AG04450 (cell line): ENCODE measurements at regions not wholly inside any gene's neighbourhood (a gene's known extent, or its start where the extent isn't known, plus 50 kb on each side); places are given as distances from the start of the nearest gene placed in this dataset.

ENCODE experiments used
- CTCF ChIA-PET: fragments of 300-600, 350-600 bp; formaldehyde crosslinking; extraction: SDS; loops from one replicate; lab custom pipeline; 2022; ENCODE audit warnings: antibody characterized with exemption, inconsistent platforms; lab: Charles Lee
- POLR2A ChIA-PET: fragments of 350-600 bp; formaldehyde crosslinking; extraction: SDS; loops from one replicate; lab custom pipeline; 2021; ENCODE audit warnings: antibody characterized with exemption, inconsistent platforms; lab: Yijun Ruan, JAX
- DNase-seq: peaks from one replicate; pipeline ENCODE4 v3.0.0-alpha.2; 2011; ENCODE audit warnings: low read depth, low spot score
- H3K27ac ChIP-seq: one replicate; pipeline ENCODE4 v1.5.1; 2012; ENCODE audit warnings: low read depth, low read length, control low read depth
- H3K27me3 ChIP-seq: one replicate; pipeline ENCODE4 v1.6.0; 2012; ENCODE audit warnings: low read length; ENCODE audit not compliant: control insufficient read depth, insufficient read depth
- H3K4me3 ChIP-seq: 2 replicates; pipeline ENCODE4 v1.5.1; 2011; ENCODE audit warnings: mild to moderate bottlenecking, low read depth, low read length, control low read depth
- H3K9me3 ChIP-seq: 2 replicates; pipeline ENCODE4 v1.5.1; 2012; ENCODE audit warnings: low read length; ENCODE audit not compliant: control insufficient read depth, insufficient read depth
- CTCF ChIP-seq: IDR thresholded peaks from 2 replicates; pipeline ENCODE4 v1.5.1; 2011; ENCODE audit warnings: low read depth, low read length, control low read depth, inconsistent platforms

- TF ChIP-seq CTCF, result no peak
- Histone ChIP-seq H3K9me3 (peaks cover 15% of the 10 kb centered on the region), H3K27ac (no peak overlapping the region), H3K4me3 (no peak overlapping the region), H3K27me3 (no peaks in the 10 kb centered on the region)
- no peak for DNase-seq
- ChIA-PET POLR2A (interaction anchor here (1.6 kb wide), 1 partner anchor 36 kb away, joined by 3 read pairs; no protein-coding TSS in a partner anchor), CTCF (no interaction called here)
Observed at GRCh38 chr14:61109288-61109687, 128.2 kb downstream of the SLC38A6 start.

GRCh38 chr14:61108496-61109141 lies 127.6 kb downstream of the SLC38A6 start:
- TF ChIP-seq CTCF, result no peak
- Histone ChIP-seq H3K9me3 (peaks cover 8% of the 10 kb centered on the region), H3K4me3 (no peak overlapping the region), H3K27ac (peak overlapping the region; percentile 22), H3K27me3 (no peaks in the 10 kb centered on the region)
- no peak for DNase-seq
- POLR2A ChIA-PET, result no interaction called here
- CTCF ChIA-PET, result interaction anchor here (0.8 kb wide), 1 partner anchor 452 kb away, joined by 3 read pairs; no protein-coding TSS in a partner anchor

DNA sequence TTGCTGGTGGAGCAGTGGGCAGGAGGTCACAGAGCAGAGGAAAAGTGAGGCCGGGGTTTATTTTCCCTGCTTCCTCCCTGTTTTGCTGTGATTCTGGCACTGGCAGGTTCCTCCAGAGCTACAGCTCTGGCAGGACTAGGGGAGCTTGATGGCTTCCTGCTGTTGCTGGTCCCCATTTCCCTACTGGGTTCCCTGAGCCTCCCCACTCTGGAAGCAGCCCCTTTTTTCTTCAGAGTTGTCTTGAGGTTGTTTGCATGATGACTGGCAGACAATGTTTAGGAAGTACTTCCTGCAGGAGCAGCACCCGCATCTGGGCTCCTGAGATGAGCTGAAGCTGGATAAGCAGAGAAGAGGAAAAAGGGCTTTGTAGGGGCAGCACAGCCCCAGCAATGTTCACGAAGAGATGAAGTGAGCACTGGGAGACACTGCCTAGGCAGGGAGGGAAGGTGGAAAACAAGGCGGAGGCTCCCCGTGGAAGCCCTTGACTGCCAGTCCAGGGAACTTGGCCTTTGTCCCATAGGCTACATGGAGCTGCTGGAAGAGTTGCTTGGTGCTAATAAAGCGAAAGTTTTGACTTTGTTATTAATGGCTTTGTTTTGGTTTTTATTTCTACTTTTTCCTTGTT lies 126.9 kb downstream of the SLC38A6 start:
- TF ChIP-seq CTCF, result no peak
- H3K9me3 ChIP-seq, result peaks cover 7% of the 10 kb centered on the region; the same call in 1 of the 2 replicates
- peak overlapping the region; percentile 24 for H3K27ac ChIP-seq
- POLR2A ChIA-PET, result no interaction called here
- H3K4me3 ChIP-seq, result no peak overlapping the region
- no peaks in the 10 kb centered on the region for H3K27me3 ChIP-seq
- CTCF ChIA-PET, result interaction anchor here (0.8 kb wide), 1 partner anchor 451 kb away, joined by 3 read pairs; no protein-coding TSS in a partner anchor
- no peak for DNase-seq

- H3K27ac ChIP-seq, result peak overlapping the region; percentile 22
- H3K9me3 ChIP-seq, result peaks cover 3% of the 10 kb centered on the region; the same call in 1 of the 2 replicates
- no peak overlapping the region for H3K4me3 ChIP-seq
- no peak for DNase-seq
- CTCF ChIA-PET, result no interaction called here
- POLR2A ChIA-PET, result no interaction called here
- peak; percentile 28 for TF ChIP-seq CTCF
- no peaks in the 10 kb centered on the region for H3K27me3 ChIP-seq
Observed at GRCh38 chr14:61106959-61107641, 126.1 kb downstream of the SLC38A6 start.
